Astrocyte (in vitro differentiated cells and primary cell): ENCODE measurements at regions not wholly inside any gene's neighbourhood (a gene's known extent, or its start where the extent isn't known, plus 50 kb on each side); places are given as distances from the start of the nearest gene placed in this dataset.

ENCODE experiments used
- DNase-seq: peaks from one replicate; pipeline ENCODE4 v3.0.0-alpha.2; 2010; ENCODE audit warnings: low read depth
- FAIRE-seq: peaks from 2 replicates; lab custom pipeline; 2011; peaks lifted over from hg19 to GRCh38; lab: Jason Lieb, UNC
- H2AFZ ChIP-seq: 2 replicates; pipeline ENCODE4 v1.6.0; 2012; ENCODE audit warnings: low read depth, low read length, inconsistent platforms
- H3K27ac ChIP-seq: 2 replicates; pipeline ENCODE4 v1.5.1; 2011; ENCODE audit warnings: low read depth, low read length, inconsistent platforms
- H3K27me3 ChIP-seq: 2 replicates; pipeline ENCODE4 v1.6.0; 2011; ENCODE audit warnings: low read length, inconsistent platforms; ENCODE audit not compliant: insufficient read depth
- H3K36me3 ChIP-seq: 2 replicates; pipeline ENCODE4 v1.5.1; 2011; ENCODE audit warnings: low read length, inconsistent platforms; ENCODE audit not compliant: insufficient read depth
- H3K4me1 ChIP-seq: 2 replicates; pipeline ENCODE4 v1.5.1; 2011; ENCODE audit warnings: low read length, inconsistent platforms; ENCODE audit not compliant: insufficient read depth
- H3K4me2 ChIP-seq: 2 replicates; pipeline ENCODE4 v1.6.0; 2012; ENCODE audit warnings: low read length, inconsistent platforms
- H3K4me3 ChIP-seq: 2 replicates; pipeline ENCODE4 v1.5.1; 2011; ENCODE audit warnings: low read depth, mild to moderate bottlenecking, low read length, inconsistent platforms; ENCODE audit not compliant: insufficient read depth
- H3K79me2 ChIP-seq: 2 replicates; pipeline ENCODE4 v1.6.0; 2012; ENCODE audit warnings: mild to moderate bottlenecking, low read length, inconsistent platforms; ENCODE audit not compliant: insufficient read depth
- H3K9ac ChIP-seq: 2 replicates; pipeline ENCODE4 v1.6.0; 2012; ENCODE audit warnings: mild to moderate bottlenecking, low read length, inconsistent platforms
- H3K9me3 ChIP-seq: 2 replicates; pipeline ENCODE4 v1.5.1; 2012; ENCODE audit warnings: low read depth, mild to moderate bottlenecking, low read length, inconsistent platforms; ENCODE audit not compliant: insufficient read depth
- H4K20me1 ChIP-seq: 2 replicates; pipeline ENCODE4 v1.6.0; 2012; ENCODE audit warnings: low read length, inconsistent platforms; ENCODE audit not compliant: insufficient read depth
- H3K27ac Mint-ChIP-seq: one replicate; pipeline ENCODE4 v1.8.0; 2021; ENCODE audit warnings: mild to moderate bottlenecking, mixed read lengths; ENCODE audit not compliant: unreplicated experiment
- H3K27me3 Mint-ChIP-seq: one replicate; pipeline ENCODE4 v1.8.0; 2021; ENCODE audit warnings: low read depth, mixed read lengths; ENCODE audit not compliant: unreplicated experiment
- H3K36me3 Mint-ChIP-seq: one replicate; pipeline ENCODE4 v1.8.0; 2021; ENCODE audit warnings: low read depth, mixed read lengths; ENCODE audit not compliant: unreplicated experiment
- H3K4me1 Mint-ChIP-seq: one replicate; pipeline ENCODE4 v1.8.0; 2021; ENCODE audit warnings: low read depth, mixed read lengths; ENCODE audit not compliant: unreplicated experiment
- H3K4me3 Mint-ChIP-seq: one replicate; pipeline ENCODE4 v1.8.0; 2021; ENCODE audit warnings: mild to moderate bottlenecking, moderate library complexity, mixed read lengths; ENCODE audit not compliant: unreplicated experiment
- H3K9me3 Mint-ChIP-seq: one replicate; pipeline ENCODE4 v1.8.0; 2021; ENCODE audit warnings: mild to moderate bottlenecking, mixed read lengths; ENCODE audit not compliant: unreplicated experiment
- CTCF ChIP-seq: IDR thresholded peaks from 2 replicates; pipeline ENCODE4 v1.5.1; 2011; ENCODE audit warnings: low read depth, mild to moderate bottlenecking, inconsistent platforms, low read length, moderate library complexity; ENCODE audit not compliant: insufficient read depth
- EZH2 ChIP-seq: IDR thresholded peaks from 2 replicates; pipeline ENCODE4 v1.6.1; 2012; ENCODE audit warnings: mild to moderate bottlenecking, low read length, inconsistent platforms; ENCODE audit not compliant: insufficient read depth

GRCh38 chr1:5338466-5338865, 653.8 kb downstream of the NPHP4 start:
- DNase-seq = no peak
- Histone ChIP-seq H4K20me1 (no peaks in the 10 kb centered on the region), H3K27ac (no peak overlapping the region), H3K4me2 (no peak overlapping the region), H2AFZ (no peak overlapping the region), H3K9ac (no peak overlapping the region), H3K79me2 (no peaks in the 10 kb centered on the region), H3K9me3 (peaks cover 2% of the 10 kb centered on the region), H3K4me1 (no peaks in the 10 kb centered on the region), H3K36me3 (no peaks in the 10 kb centered on the region), H3K4me3 (no peak overlapping the region), H3K27me3 (no peaks in the 10 kb centered on the region)
- Mint-ChIP-seq H3K27me3 (peaks cover 36% of the 10 kb centered on the region), H3K4me3 (no peak overlapping the region), H3K4me1 (no peaks in the 10 kb centered on the region), H3K27ac (no peak overlapping the region), H3K9me3 (peaks cover 4% of the 10 kb centered on the region), H3K36me3 (no peaks in the 10 kb centered on the region)
- TF ChIP-seq EZH2 = no peak
- no peak for TF ChIP-seq CTCF
- no peak for FAIRE-seq

- peaks cover 16% of the 10 kb centered on the region for H3K9me3 ChIP-seq
- no peak overlapping the region for H3K4me3 ChIP-seq
- FAIRE-seq = no peak
- no peak overlapping the region for H3K4me3 Mint-ChIP-seq
- DNase-seq = no peak
- H3K79me2 ChIP-seq = no peaks in the 10 kb centered on the region
- H2AFZ ChIP-seq = no peak overlapping the region
- no peak for TF ChIP-seq EZH2
- no peak for TF ChIP-seq CTCF
- no peaks in the 10 kb centered on the region for H3K36me3 ChIP-seq
- H3K27ac Mint-ChIP-seq = no peak overlapping the region
- H3K4me1 Mint-ChIP-seq = no peaks in the 10 kb centered on the region
- no peaks in the 10 kb centered on the region for H3K36me3 Mint-ChIP-seq
- H3K27me3 ChIP-seq = no peaks in the 10 kb centered on the region
- H3K4me2 ChIP-seq = no peak overlapping the region
- H3K4me1 ChIP-seq = no peaks in the 10 kb centered on the region
- H3K9me3 Mint-ChIP-seq = peaks cover 7% of the 10 kb centered on the region
- H3K27ac ChIP-seq = no peak overlapping the region
- no peak overlapping the region for H3K9ac ChIP-seq
- no peaks in the 10 kb centered on the region for H4K20me1 ChIP-seq
- H3K27me3 Mint-ChIP-seq = peaks cover 16% of the 10 kb centered on the region
Observed at GRCh38 chr1:5333291-5333690, 658.9 kb downstream of the NPHP4 start.

GRCh38 chr1:5331101-5331500, 661.1 kb downstream of the NPHP4 start:
- no peak overlapping the region for H3K4me2 ChIP-seq
- Mint-ChIP-seq H3K4me3 (no peak overlapping the region), H3K27ac (no peak overlapping the region), H3K27me3 (peaks cover 11% of the 10 kb centered on the region), H3K36me3 (no peaks in the 10 kb centered on the region), H3K9me3 (peaks cover 12% of the 10 kb centered on the region), H3K4me1 (no peaks in the 10 kb centered on the region)
- H3K27me3 ChIP-seq = no peaks in the 10 kb centered on the region
- peaks cover 24% of the 10 kb centered on the region for H3K9me3 ChIP-seq
- no peak overlapping the region for H3K9ac ChIP-seq
- DNase-seq (no peak), FAIRE-seq (no peak)
- no peak overlapping the region for H3K27ac ChIP-seq
- H3K4me1 ChIP-seq = no peaks in the 10 kb centered on the region
- H2AFZ ChIP-seq = no peak overlapping the region
- no peak overlapping the region for H3K4me3 ChIP-seq
- no peaks in the 10 kb centered on the region for H3K36me3 ChIP-seq
- no peaks in the 10 kb centered on the region for H3K79me2 ChIP-seq
- no peak for TF ChIP-seq CTCF
- TF ChIP-seq EZH2 = no peak
- no peaks in the 10 kb centered on the region for H4K20me1 ChIP-seq
